Stimulated activated CD4-positive, alpha-beta T cell treated with anti-CD3 and anti-CD28 coated beads, Interleukin-12 subunit alpha, Interleukin-12 subunit beta, amount 100 ng/mL, for 4 hours (primary cell): ENCODE measurements at regions not wholly inside any gene's neighbourhood (a gene's known extent, or its start where the extent isn't known, plus 50 kb on each side); places are given as distances from the start of the nearest gene placed in this dataset.

Source experiments
- DNase-seq: peaks from one replicate; pipeline ENCODE4 v3.0.0-alpha.2; 2020

DNA sequence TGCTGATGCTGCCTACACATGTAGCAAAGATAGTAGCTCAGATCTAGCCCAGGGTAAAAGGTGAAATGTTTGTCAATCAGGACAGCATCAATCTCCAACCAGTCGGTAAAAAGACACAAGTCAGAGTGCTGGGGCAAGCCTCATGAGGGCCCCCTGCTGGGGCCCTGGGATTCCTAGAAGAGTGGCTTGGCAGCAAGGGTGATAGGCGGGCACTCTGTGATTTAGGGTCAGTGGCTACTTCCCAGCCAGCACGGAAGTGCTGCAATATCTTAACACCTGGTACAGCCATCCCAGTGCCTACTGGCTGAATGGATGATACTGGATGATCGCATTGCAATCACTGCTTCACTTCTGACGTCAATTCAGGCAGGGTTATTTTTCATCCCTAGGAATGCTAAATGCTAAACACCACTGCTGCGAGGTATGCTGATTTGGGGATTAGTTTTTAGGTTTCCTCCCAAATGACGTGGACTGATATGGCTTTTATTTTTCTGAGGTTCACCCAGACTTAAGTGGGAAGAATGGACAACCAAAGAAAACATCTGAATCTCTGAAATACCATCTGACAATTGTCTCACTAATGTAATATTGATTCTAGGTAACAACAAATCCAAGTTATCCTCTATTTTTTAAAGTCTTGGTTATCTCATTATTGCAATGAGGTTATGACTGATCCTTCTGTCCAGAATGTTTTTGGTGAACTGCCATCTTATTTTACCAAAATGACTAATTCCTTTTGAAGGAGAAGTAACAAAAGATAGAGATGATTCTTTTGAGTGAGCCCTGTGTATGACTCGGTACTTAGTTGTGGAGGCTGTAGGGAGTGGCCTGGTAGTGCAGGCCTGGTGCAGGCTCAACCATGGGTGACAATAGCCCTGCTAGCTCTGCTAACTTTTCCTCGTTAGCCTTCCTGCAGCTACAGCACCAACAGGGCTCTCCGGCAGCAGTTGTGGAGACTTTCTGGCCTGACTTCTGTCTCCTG is 432.5 kb downstream of the FGF9 start:
- no peak for DNase-seq

- DNase-seq: no peak
Observed at GRCh38 chr13:22106058-22106457, 435.2 kb downstream of the FGF9 start.

DNA sequence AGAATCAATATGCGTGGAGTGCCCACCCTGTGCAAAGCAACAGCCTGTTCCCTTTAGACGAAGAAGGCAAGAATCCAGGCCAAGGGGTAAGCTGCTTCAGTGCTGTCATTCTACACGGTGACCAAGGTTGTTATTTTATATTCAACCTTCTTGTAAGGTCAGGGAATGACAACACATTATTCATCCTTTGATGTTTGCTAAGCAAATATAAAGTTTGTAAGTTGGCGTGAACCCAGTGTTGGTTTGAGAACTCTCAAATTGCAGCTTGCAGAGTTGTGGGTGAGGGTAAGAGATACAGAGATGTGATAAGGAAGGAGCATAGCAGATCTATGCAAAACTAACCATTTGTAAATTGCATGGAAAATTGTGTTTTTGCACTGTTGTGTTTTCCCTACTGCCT is 436.7 kb downstream of the FGF9 start:
- DNase-seq: no peak

GRCh38 chr13:22108283-22108942 is 437.5 kb downstream of the FGF9 start:
- no peak for DNase-seq

GRCh38 chr13:22108979-22109378 is 438.1 kb downstream of the FGF9 start:
- no peak for DNase-seq

DNA sequence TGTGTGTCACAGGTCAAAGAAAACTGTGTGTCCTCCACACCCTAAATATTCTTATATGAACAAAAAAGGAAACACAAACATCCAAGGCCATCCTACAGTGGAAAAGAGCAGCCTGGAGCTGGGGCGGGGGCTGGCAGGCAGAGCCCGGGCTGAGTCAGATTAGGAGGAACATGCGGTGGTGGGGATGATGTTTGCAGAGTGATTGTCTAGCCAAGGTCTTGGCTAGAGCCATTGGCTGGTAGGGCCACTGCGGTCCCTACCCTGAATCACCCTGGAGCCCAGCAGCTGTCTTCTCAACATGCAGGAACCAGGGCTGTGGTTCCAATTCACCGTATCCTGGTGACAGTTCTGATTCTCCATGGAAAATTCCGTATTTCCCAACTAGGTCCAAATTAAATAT is 439.5 kb downstream of the FGF9 start:
- no peak for DNase-seq

- DNase-seq: no peak
Observed at GRCh38 chr13:22111152-22111783, 440.4 kb downstream of the FGF9 start.

GRCh38 chr13:22111961-22112360 is 441.1 kb downstream of the FGF9 start:
- no peak for DNase-seq

GRCh38 chr13:22112956-22113745 is 442.3 kb downstream of the FGF9 start:
- no peak for DNase-seq

GRCh38 chr13:22114630-22115311 is 443.9 kb downstream of the FGF9 start:
- no peak for DNase-seq

GRCh38 chr13:22118158-22118557 is 447.3 kb downstream of the FGF9 start:
- DNase-seq: no peak

DNA sequence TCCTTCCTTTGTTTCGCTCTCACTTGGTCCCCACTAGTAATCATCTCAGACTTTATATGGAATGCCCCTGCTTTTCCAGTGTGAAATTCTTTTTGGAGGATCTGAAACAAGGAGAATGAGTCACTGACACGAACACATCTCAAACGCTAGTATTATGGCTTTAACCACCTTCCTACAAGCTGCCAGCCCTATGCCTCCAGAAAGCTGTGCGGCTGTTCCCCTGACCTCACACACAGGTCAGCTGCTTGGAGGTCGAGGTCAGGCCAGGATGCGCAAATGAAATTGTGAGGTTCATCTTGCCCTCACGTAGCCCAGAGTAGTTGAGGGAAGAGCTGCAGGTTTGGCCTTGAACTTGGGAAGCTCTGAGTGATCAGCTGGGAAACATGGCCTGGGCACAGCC is 449.8 kb downstream of the FGF9 start:
- no peak for DNase-seq

GRCh38 chr13:22121146-22121739 is 450.4 kb downstream of the FGF9 start:
- DNase-seq: no peak

- no peak for DNase-seq
Observed at GRCh38 chr13:22126433-22127021, 455.7 kb downstream of the FGF9 start.

GRCh38 chr13:22127277-22128164 is 456.6 kb downstream of the FGF9 start:
- no peak for DNase-seq

- DNase-seq: no peak
Observed at GRCh38 chr13:22128441-22129408, 457.9 kb downstream of the FGF9 start.

- DNase-seq: no peak
Observed at GRCh38 chr13:22130254-22130653, 459.4 kb downstream of the FGF9 start.

DNA sequence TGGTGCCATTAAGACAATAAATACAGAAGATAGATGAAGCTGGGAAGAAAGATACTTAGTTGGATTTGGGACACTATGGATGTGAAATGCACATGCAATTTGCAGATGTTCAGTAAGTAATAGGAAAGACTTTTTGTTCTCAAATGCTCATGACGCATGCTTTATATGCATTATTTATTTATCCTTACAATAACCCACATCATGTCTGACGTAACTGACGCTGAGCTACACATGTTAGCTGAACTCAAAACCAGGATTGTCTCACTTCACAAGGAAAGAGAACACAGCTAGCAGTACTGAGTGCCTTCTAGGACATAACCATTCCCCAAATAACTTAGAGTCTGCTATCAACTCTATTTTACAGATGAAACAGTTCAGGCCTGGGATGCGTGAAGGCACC is 463.4 kb downstream of the FGF9 start:
- DNase-seq: no peak

DNA sequence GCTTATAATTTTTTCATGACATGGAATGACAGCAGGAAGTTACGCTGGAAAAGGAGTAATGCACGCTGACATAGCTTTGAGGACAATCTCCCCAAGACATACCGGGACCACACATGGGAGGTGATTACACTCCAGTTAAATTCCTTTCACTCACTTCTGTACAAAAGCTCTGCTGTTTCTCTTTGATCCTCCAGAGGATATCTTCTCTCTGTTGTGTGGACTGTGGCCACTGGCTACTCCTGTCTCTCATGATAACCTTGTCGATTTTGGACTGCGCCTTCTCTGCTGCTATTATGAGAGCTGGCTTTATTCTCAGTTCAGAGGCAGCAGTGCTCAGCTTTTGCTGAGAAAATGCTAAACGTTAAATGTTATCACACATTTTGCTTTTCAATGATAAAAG is 464.6 kb downstream of the FGF9 start:
- DNase-seq: no peak
